ENCODE measurements at regions not wholly inside any gene's neighbourhood (a gene's known extent, or its start where the extent isn't known, plus 50 kb on each side); places are given as distances from the start of the nearest gene placed in this dataset.

- TF ChIP-seq MAX (IDR thresholded peaks at IDR 0.05; ENCODE audit: low read depth) = no peak
- no peak for TF ChIP-seq CTCF (IDR thresholded peaks at IDR 0.05)
- no peak for TF ChIP-seq IRF3 (IDR thresholded peaks at IDR 0.05; ENCODE audit: low read depth, low read length)
- no peak for TF ChIP-seq ZBTB33 (IDR thresholded peaks at IDR 0.05; ENCODE audit: borderline replicate concordance, low read depth)
- no peak for TF ChIP-seq NRF1 (IDR thresholded peaks at IDR 0.05; ENCODE audit: low read depth, low read length)
- TF ChIP-seq YY1 (IDR thresholded peaks at IDR 0.05; ENCODE audit: low read depth) = no peak
- TF ChIP-seq PBX3 (IDR thresholded peaks at IDR 0.05) = no peak
- TF ChIP-seq TEAD4 (IDR thresholded peaks at IDR 0.05; ENCODE audit: borderline replicate concordance, insufficient read depth) = no peak
- no peak for TF ChIP-seq NFIC (IDR thresholded peaks at IDR 0.05; ENCODE audit: borderline replicate concordance)
- TF ChIP-seq TAF1 (IDR thresholded peaks at IDR 0.05; ENCODE audit: borderline replicate concordance, low read depth, low read length) = no peak
- no peak for TF ChIP-seq JUND (IDR thresholded peaks at IDR 0.05)
- TF ChIP-seq CHD2 (IDR thresholded peaks at IDR 0.05; ENCODE audit: low read length, partially characterized antibody) = no peak
- no peak for TF ChIP-seq GABPA (IDR thresholded peaks at IDR 0.05; ENCODE audit: low read depth)
Measured at GRCh38 chr3:106086038-106086437, 217.2 kb upstream of the CBLB start.

Data from SK-N-SH (cell line).